Liver (tissue), 8 donors: ENCODE measurements at regions not wholly inside any gene's neighbourhood (a gene's known extent, or its start where the extent isn't known, plus 50 kb on each side); places are given as distances from the start of the nearest gene placed in this dataset.
"Not testable (repeated sequence)": the region's sequence is repeated elsewhere in the genome, so short reads cannot be mapped to it uniquely, and the experiment has no call there.

Experiments
- DNase-seq: peaks from one replicate; pipeline ENCODE4 v3.0.0-alpha.2; 2017; ENCODE audit warnings: low spot score
- H3K27ac ChIP-seq, 2 donors: one replicate each; pipeline ENCODE4 v1.7.0; 2013; ENCODE audit warnings: inconsistent platforms in 2 of 2, low read length in 2 of 2, control low read depth in 1 of 2, low read depth in 1 of 2, mild to moderate bottlenecking in 1 of 2
- H3K27me3 ChIP-seq, 4 donors: one replicate each; pipeline versions ENCODE4 v1.6.1 to v1.7.0; 2013; ENCODE audit warnings: low read length in 3 of 4, inconsistent platforms in 1 of 4, mild to moderate bottlenecking in 1 of 4, moderate library complexity in 1 of 4; ENCODE audit not compliant: control insufficient read depth in 4 of 4, insufficient read depth in 4 of 4
- H3K36me3 ChIP-seq, 4 donors: one replicate each; pipeline versions ENCODE4 v1.6.1 to v1.7.0; 2013; ENCODE audit warnings: low read length in 3 of 4, mild to moderate bottlenecking in 3 of 4, low read depth in 1 of 4, moderate library complexity in 1 of 4; ENCODE audit not compliant: control insufficient read depth in 4 of 4, insufficient read depth in 3 of 4
- H3K4me1 ChIP-seq, 4 donors: one replicate each; pipeline versions ENCODE4 v1.6.1 to v1.7.0; 2013; ENCODE audit warnings: low read length in 3 of 4, mild to moderate bottlenecking in 3 of 4, moderate library complexity in 1 of 4; ENCODE audit not compliant: control insufficient read depth in 4 of 4, insufficient read depth in 4 of 4
- H3K4me3 ChIP-seq, 3 donors: one replicate each; pipeline versions ENCODE4 v1.6.1 to v1.7.0; 2013; ENCODE audit warnings: low read length in 3 of 3, control low read depth in 1 of 3, low read depth in 1 of 3, mild to moderate bottlenecking in 1 of 3
- H3K9ac ChIP-seq, 2 donors: one replicate each; pipeline ENCODE4 v1.7.0; 2013; ENCODE audit warnings: low read length in 2 of 2, mild to moderate bottlenecking in 2 of 2, moderate library complexity in 2 of 2, control low read depth in 1 of 2, low read depth in 1 of 2
- H3K9me3 ChIP-seq, 4 donors: one replicate each; pipeline versions ENCODE4 v1.6.1 to v1.7.0; 2013; ENCODE audit warnings: low read length in 3 of 4; ENCODE audit not compliant: control insufficient read depth in 4 of 4
- ATF3 ChIP-seq: IDR thresholded peaks from 2 replicates; pipeline ENCODE4 v1.6.1; 2016; ENCODE audit warnings: antibody characterized with exemption
- CTCF ChIP-seq: fragments of 150-350 bp; IDR thresholded peaks from 2 replicates; pipeline ENCODE4 v1.5.1; 2017; ENCODE audit warnings: improper control_type of control experiment, low read depth, low read length; ENCODE audit not compliant: missing input control
- EGR1 ChIP-seq, 2 donors: IDR thresholded peaks; 2 replicates each; pipeline ENCODE4 v1.6.1; 2016 to 2018; ENCODE audit warnings: antibody characterized with exemption in 2 of 2, low read depth in 2 of 2
- FOXA1 ChIP-seq: IDR thresholded peaks from 2 replicates; pipeline ENCODE4 v1.6.1; 2016; ENCODE audit warnings: antibody characterized with exemption
- FOXA2 ChIP-seq: IDR thresholded peaks from 2 replicates; pipeline ENCODE4 v1.6.1; 2016; ENCODE audit warnings: antibody characterized with exemption
- GABPA ChIP-seq, 2 donors: IDR thresholded peaks in 1 of 2; conservative IDR thresholded peaks in 1 of 2; 2 replicates each; pipeline ENCODE4 v1.6.1; 2016; ENCODE audit warnings: antibody characterized with exemption in 2 of 2, mild to moderate bottlenecking in 1 of 2, moderate library complexity in 1 of 2
- HNF4A ChIP-seq, 2 donors: conservative IDR thresholded peaks; 2 replicates each; pipeline ENCODE4 v1.6.1; 2016; ENCODE audit warnings: antibody characterized with exemption in 2 of 2, mild to moderate bottlenecking in 2 of 2
- HNF4G ChIP-seq: IDR thresholded peaks from 2 replicates; pipeline ENCODE4 v1.6.1; 2016; ENCODE audit warnings: antibody characterized with exemption
- JUND ChIP-seq, 2 donors: IDR thresholded peaks; 2 replicates each; pipeline ENCODE4 v1.6.1; 2016; ENCODE audit warnings: antibody characterized with exemption in 2 of 2
- MAX ChIP-seq: IDR thresholded peaks from 2 replicates; pipeline ENCODE4 v1.6.1; 2016; ENCODE audit warnings: antibody characterized with exemption
- NR2F2 ChIP-seq: IDR thresholded peaks from 2 replicates; pipeline ENCODE4 v1.6.1; 2016; ENCODE audit warnings: antibody characterized with exemption
- REST ChIP-seq: IDR thresholded peaks from 2 replicates; pipeline ENCODE4 v1.6.1; 2016; ENCODE audit warnings: antibody characterized with exemption, mild to moderate bottlenecking
- RXRA ChIP-seq, 2 donors: IDR thresholded peaks; 2 replicates each; pipeline ENCODE4 v1.6.1; 2017 to 2018; ENCODE audit warnings: antibody characterized with exemption in 2 of 2, mild to moderate bottlenecking in 1 of 2
- SP1 ChIP-seq: IDR thresholded peaks from 2 replicates; pipeline ENCODE4 v1.6.1; 2018; ENCODE audit warnings: antibody characterized with exemption, mild to moderate bottlenecking
- TAF1 ChIP-seq: conservative IDR thresholded peaks from 2 replicates; pipeline ENCODE4 v1.6.1; 2016; ENCODE audit warnings: antibody characterized with exemption, mild to moderate bottlenecking
- YY1 ChIP-seq: IDR thresholded peaks from 2 replicates; pipeline ENCODE4 v1.6.1; 2016; ENCODE audit warnings: antibody characterized with exemption, mild to moderate bottlenecking
- ZBTB33 ChIP-seq: IDR thresholded peaks from 2 replicates; pipeline ENCODE4 v1.6.1; 2016; ENCODE audit warnings: antibody characterized with exemption
- WGBS: extraction: QIAGEN DNeasy Blood & Tissue Kit; methylation state at CpG from one replicate; pipeline ENCODE4 v1.1.7; 2013; 5-methylcytosine and 5-hydroxymethylcytosine counted together
- donor health status: healthy.
- donor health status: healthy.
- donor health status: healthy.
- donor health status: healthy.
- donor health status: healthy.

- no peak overlapping the region for H3K9ac ChIP-seq
- no peak overlapping the region for H3K27ac ChIP-seq
- TF ChIP-seq REST: no peak
- no peak for TF ChIP-seq JUND (IDR thresholded peaks at IDR 0.05)
- no peak for TF ChIP-seq EGR1 (IDR thresholded peaks at IDR 0.05; ENCODE audit: low read depth in 2 of 2)
- TF ChIP-seq NR2F2: no peak
- TF ChIP-seq SP1: no peak
- no peak for TF ChIP-seq ZBTB33
- no peak for TF ChIP-seq TAF1
- no peak for TF ChIP-seq ATF3
- TF ChIP-seq CTCF: no peak
- no peak for TF ChIP-seq MAX
- no peak for TF ChIP-seq HNF4G
- no peaks in the 10 kb centered on the region for H3K9me3 ChIP-seq
- no peaks in the 10 kb centered on the region for H3K27me3 ChIP-seq
- H3K4me3 ChIP-seq: no peak overlapping the region
- H3K4me1 ChIP-seq: peaks cover 0 to 2% (median 0%) of the 10 kb centered on the region in 4 donors
- no peak for DNase-seq
- no peaks in the 10 kb centered on the region for H3K36me3 ChIP-seq
Observed at GRCh38 chr1:182308826-182309225, 82.8 kb downstream of the GLUL start.

GRCh38 chr1:182307486-182307885 is 84.1 kb downstream of the GLUL start:
- DNase-seq, H3K9ac ChIP-seq: not testable (repeated sequence)

GRCh38 chr1:182305861-182306260 is 85.7 kb downstream of the GLUL start:
- Histone ChIP-seq H3K4me1 (peaks cover 0 to 4% (median under 1%) of the 10 kb centered on the region in 4 donors), H3K36me3 (no peaks in the 10 kb centered on the region), H3K4me3 (no peak overlapping the region), H3K27ac (no peak overlapping the region), H3K9ac (no peak overlapping the region), H3K27me3 (no peaks in the 10 kb centered on the region), H3K9me3 (no peaks in the 10 kb centered on the region)
- no peak for DNase-seq
- TF ChIP-seq JUND (IDR thresholded peaks at IDR 0.05) (no peak), HNF4G (no peak), HNF4A (conservative IDR thresholded peaks at IDR 0.05) (no peak), GABPA (IDR thresholded peaks at IDR 0.05 in 1 of 2, conservative IDR thresholded peaks at IDR 0.05 in 1 of 2) (no peak), FOXA1 (no peak), NR2F2 (no peak), MAX (no peak), ATF3 (no peak), RXRA (IDR thresholded peaks at IDR 0.05) (no peak), FOXA2 (no peak), EGR1 (IDR thresholded peaks at IDR 0.05; ENCODE audit: low read depth in 2 of 2) (no peak), YY1 (no peak), ZBTB33 (no peak)

More at GRCh38 chr1:182307486-182307885, 84.1 kb downstream of the GLUL start:
- H3K27me3 ChIP-seq, H3K9me3 ChIP-seq, H3K4me1 ChIP-seq, H3K4me3 ChIP-seq, H3K27ac ChIP-seq, H3K36me3 ChIP-seq: not testable (repeated sequence)
- WGBS: 98% methylated on average over 8 of the region's 8 CpGs
